ENCODE measurements at regions not wholly inside any gene's neighbourhood (a gene's known extent, or its start where the extent isn't known, plus 50 kb on each side); places are given as distances from the start of the nearest gene placed in this dataset.
"Not testable (repeated sequence)": the region's sequence is repeated elsewhere in the genome, so short reads cannot be mapped to it uniquely, and the experiment has no call there.

DNA sequence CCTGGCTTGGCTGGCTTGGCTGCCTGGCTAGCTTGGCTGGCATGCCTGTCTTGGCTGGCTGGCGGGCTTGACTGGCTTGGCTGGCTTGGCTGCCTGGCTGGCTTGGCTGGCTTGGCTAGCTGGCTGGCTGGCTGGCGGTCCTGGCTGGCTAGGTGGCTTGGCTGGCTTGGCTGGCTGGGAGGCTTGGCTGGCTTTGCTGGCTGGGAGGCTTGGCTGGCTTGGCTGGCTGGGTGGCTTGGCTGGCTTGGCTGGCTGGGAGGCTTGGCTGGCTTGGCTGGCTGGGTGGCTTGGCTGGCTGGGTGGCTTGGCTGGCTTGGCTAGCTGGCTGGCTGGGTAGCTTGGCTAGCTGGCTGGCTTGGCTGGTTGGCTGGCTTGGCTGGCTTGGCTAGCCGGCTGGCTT, 2824.5 kb downstream of the RPIA start:
- H3K4me1 ChIP-seq (ENCODE audit: control insufficient read depth, insufficient read depth, low read length, poor library complexity, severe bottlenecking); H3K27ac ChIP-seq (ENCODE audit: low read depth, low read length, severe bottlenecking): not testable (repeated sequence)
- WGBS, 2 experiments (ENCODE audit: insufficient coverage in 2 of 2) = 87 to 88% methylated on average over 1 of the region's 3 CpGs

DNA sequence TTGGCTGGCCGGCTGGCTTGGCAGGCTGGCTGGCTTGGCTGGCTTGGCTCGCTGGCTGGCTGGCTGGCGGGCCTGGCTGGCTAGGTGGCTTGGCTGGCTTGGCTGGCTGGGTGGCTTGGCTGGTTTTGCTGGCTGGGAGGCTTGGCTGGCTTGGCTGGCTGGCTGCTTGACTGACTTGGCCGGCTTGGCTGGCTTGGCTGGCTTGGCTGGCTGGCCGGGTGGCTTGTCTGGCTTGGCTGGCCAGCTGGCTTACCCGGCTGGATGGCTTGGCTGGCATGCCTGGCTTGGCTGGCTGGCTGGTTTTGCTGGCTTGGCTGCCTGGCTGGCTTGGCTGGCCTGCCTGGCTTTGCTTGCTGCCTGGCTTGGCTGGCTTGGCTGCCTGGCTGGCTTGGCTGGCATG, 2825.2 kb downstream of the RPIA start:
- H3K4me1 ChIP-seq (ENCODE audit: control insufficient read depth, insufficient read depth, low read length, poor library complexity, severe bottlenecking); H3K4me3 ChIP-seq (ENCODE audit: extremely low read depth, insufficient read depth, low read length, poor library complexity, severe bottlenecking); H3K9me3 ChIP-seq (ENCODE audit: control insufficient read depth, low read length); H3K36me3 ChIP-seq (ENCODE audit: control insufficient read depth, insufficient read depth, low read length); H3K27ac ChIP-seq (ENCODE audit: low read depth, low read length, severe bottlenecking): not testable (repeated sequence)
- 81 to 94% methylated on average over 2 to 3 of the region's 6 CpGs for WGBS, 2 experiments (ENCODE audit: insufficient coverage in 2 of 2)

More for the DNA sequence above, 2824.5 kb downstream of the RPIA start:
- not testable (repeated sequence) for H3K9me3 ChIP-seq (ENCODE audit: control insufficient read depth, low read length); H3K4me3 ChIP-seq (ENCODE audit: extremely low read depth, insufficient read depth, low read length, poor library complexity, severe bottlenecking); H3K36me3 ChIP-seq (ENCODE audit: control insufficient read depth, insufficient read depth, low read length)

DNA sequence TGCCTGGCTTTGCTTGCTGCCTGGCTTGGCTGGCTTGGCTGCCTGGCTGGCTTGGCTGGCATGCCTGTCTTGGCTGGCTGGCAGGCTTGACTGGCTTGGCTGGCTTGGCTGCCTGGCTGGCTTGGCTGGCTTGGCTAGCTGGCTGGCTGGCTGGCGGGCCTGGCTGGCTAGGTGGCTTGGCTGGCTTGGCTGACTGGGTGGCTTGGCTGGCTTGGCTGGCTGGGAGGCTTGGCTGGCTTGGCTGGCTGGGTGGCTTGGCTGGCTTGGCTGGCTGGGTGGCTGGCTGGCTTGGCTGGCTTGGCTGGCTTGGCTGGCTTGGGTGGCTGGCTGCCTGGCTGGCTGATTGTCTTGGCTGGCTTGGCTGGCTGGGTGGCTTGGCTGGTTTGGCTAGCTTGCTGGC, 2826.4 kb downstream of the RPIA start:
- WGBS, 2 experiments (ENCODE audit: insufficient coverage in 2 of 2) = no CpG with 5 or more reads among the region's 1 CpG
- H3K4me3 ChIP-seq (ENCODE audit: extremely low read depth, insufficient read depth, low read length, poor library complexity, severe bottlenecking); H3K36me3 ChIP-seq (ENCODE audit: control insufficient read depth, insufficient read depth, low read length); H3K4me1 ChIP-seq (ENCODE audit: control insufficient read depth, insufficient read depth, low read length, poor library complexity, severe bottlenecking); H3K27ac ChIP-seq (ENCODE audit: low read depth, low read length, severe bottlenecking); H3K9me3 ChIP-seq (ENCODE audit: control insufficient read depth, low read length): not testable (repeated sequence)

DNA sequence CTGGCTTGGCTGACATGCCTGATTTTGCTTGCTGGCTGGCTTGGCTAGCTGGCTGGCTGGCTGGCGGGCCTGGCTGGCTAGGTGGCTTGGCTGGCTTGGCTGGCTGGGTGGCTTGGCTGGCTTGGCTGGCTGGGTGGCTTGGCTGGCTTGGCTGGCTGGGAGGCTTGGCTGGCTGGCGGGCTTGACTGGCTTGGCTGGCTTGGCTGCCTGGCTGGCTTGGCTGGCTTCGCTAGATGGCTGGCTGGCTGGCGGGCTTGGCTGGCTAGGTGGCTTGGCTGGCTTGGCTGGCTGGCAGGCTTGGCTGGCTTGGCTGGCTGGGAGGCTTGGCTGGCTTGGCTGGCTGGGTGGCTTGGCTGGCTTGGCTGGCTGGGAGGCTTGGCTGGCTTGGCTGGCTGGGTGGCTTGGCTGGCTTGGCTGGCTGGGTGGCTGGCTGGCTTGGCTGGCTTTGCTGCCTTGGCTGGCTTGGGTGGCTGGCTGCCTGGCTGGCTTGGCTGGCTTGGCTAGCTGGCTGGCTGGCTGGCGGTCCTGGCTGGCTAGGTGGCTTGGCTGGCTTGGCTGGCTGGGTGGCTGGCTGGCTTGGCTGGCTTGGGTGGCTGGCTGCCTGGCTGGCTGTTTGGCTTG, 2827.0 kb downstream of the RPIA start:
- not testable (repeated sequence) for H3K36me3 ChIP-seq (ENCODE audit: control insufficient read depth, insufficient read depth, low read length); H3K27ac ChIP-seq (ENCODE audit: low read depth, low read length, severe bottlenecking); H3K9me3 ChIP-seq (ENCODE audit: control insufficient read depth, low read length); H3K4me3 ChIP-seq (ENCODE audit: extremely low read depth, insufficient read depth, low read length, poor library complexity, severe bottlenecking); H3K4me1 ChIP-seq (ENCODE audit: control insufficient read depth, insufficient read depth, low read length, poor library complexity, severe bottlenecking)
- WGBS, 2 experiments (ENCODE audit: insufficient coverage in 2 of 2) = 87 to 89% methylated on average over 3 of the region's 5 CpGs

- H3K4me1 ChIP-seq (ENCODE audit: control insufficient read depth, insufficient read depth, low read length, poor library complexity, severe bottlenecking); H3K9me3 ChIP-seq (ENCODE audit: control insufficient read depth, low read length); H3K36me3 ChIP-seq (ENCODE audit: control insufficient read depth, insufficient read depth, low read length); H3K4me3 ChIP-seq (ENCODE audit: extremely low read depth, insufficient read depth, low read length, poor library complexity, severe bottlenecking); H3K27ac ChIP-seq (ENCODE audit: low read depth, low read length, severe bottlenecking): not testable (repeated sequence)
- WGBS, 2 experiments (ENCODE audit: insufficient coverage in 2 of 2) = no CpG with 5 or more reads among the region's 3 CpGs
These were observed 2827.9 kb downstream of the RPIA start for GRCh38 chr2:91519359-91519758.

GRCh38 chr2:91519914-91520313, 2828.4 kb downstream of the RPIA start:
- not testable (repeated sequence) for H3K4me1 ChIP-seq (ENCODE audit: control insufficient read depth, insufficient read depth, low read length, poor library complexity, severe bottlenecking); H3K27ac ChIP-seq (ENCODE audit: low read depth, low read length, severe bottlenecking); H3K9me3 ChIP-seq (ENCODE audit: control insufficient read depth, low read length); H3K4me3 ChIP-seq (ENCODE audit: extremely low read depth, insufficient read depth, low read length, poor library complexity, severe bottlenecking); H3K36me3 ChIP-seq (ENCODE audit: control insufficient read depth, insufficient read depth, low read length)
- WGBS, 2 experiments (ENCODE audit: insufficient coverage in 2 of 2) = no CpG with 5 or more reads among the region's 5 CpGs

DNA sequence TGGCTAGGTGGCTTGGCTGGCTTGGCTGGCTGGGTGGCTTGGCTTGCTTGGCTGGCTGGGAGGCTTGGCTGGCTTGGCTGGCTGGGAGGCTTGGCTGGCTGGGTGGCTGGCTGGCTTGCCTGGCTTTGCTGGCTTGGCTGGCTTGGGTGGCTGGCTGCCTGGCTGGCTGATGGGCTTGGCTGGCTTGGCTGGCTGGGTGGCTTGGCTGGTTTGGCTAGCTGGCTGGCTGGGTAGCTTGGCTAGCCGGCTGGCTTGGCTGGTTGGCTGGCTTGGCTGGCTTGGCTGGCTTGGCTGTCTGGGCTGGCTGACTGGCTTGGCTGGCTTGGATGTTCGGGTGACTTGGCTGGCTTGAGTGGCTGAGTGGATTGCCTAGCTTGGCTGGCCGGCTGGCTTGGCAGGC, 2829.1 kb downstream of the RPIA start:
- H3K9me3 ChIP-seq (ENCODE audit: control insufficient read depth, low read length); H3K36me3 ChIP-seq (ENCODE audit: control insufficient read depth, insufficient read depth, low read length); H3K4me3 ChIP-seq (ENCODE audit: extremely low read depth, insufficient read depth, low read length, poor library complexity, severe bottlenecking); H3K4me1 ChIP-seq (ENCODE audit: control insufficient read depth, insufficient read depth, low read length, poor library complexity, severe bottlenecking); H3K27ac ChIP-seq (ENCODE audit: low read depth, low read length, severe bottlenecking): not testable (repeated sequence)
- 86 to 100% methylated on average over 1 of the region's 3 CpGs for WGBS, 2 experiments (ENCODE audit: insufficient coverage in 2 of 2)

DNA sequence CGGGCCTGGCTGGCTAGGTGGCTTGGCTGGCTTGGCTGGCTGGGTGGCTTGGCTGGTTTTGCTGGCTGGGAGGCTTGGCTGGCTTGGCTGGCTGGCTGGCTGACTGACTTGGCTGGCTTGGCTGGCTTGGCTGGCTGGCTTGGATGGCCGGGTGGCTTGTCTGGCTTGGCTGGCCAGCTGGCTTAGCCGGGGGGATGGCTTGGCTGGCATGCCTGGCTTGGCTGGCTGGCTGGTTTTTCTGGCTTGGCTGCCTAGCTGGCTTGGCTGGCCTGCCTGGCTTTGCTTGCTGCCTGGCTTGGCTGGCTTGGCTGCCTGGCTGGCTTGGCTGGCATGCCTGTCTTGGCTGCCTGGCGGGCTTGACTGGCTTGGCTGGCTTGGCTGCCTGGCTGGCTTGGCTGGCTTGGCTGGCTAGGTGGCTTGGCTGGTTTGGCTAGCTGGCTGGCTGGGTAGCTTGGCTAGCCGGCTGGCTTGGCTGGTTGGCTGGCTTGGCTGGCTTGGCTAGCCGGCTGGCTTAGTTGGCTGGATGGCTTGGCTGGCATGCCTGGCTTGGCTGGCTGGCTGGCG, 2829.6 kb downstream of the RPIA start:
- no CpG with 5 or more reads among the region's 7 CpGs for WGBS, 2 experiments (ENCODE audit: insufficient coverage in 2 of 2)
- not testable (repeated sequence) for H3K9me3 ChIP-seq (ENCODE audit: control insufficient read depth, low read length)

DNA sequence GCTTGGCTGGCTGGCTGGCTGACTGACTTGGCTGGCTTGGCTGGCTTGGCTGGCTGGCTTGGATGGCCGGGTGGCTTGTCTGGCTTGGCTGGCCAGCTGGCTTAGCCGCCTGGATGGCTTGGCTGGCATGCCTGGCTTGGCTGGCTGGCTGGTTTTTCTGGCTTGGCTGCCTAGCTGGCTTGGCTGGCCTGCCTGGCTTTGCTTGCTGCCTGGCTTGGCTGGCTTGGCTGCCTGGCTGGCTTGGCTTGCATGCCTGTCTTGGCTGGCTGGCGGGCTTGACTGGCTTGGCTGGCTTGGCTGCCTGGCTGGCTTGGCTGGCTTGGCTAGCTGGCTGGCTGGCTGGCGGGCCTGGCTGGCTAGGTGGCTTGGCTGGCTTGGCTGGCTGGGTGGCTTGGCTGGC, 2830.5 kb downstream of the RPIA start:
- H3K9me3 ChIP-seq (ENCODE audit: control insufficient read depth, low read length); H3K27ac ChIP-seq (ENCODE audit: low read depth, low read length, severe bottlenecking); H3K4me1 ChIP-seq (ENCODE audit: control insufficient read depth, insufficient read depth, low read length, poor library complexity, severe bottlenecking); H3K4me3 ChIP-seq (ENCODE audit: extremely low read depth, insufficient read depth, low read length, poor library complexity, severe bottlenecking); H3K36me3 ChIP-seq (ENCODE audit: control insufficient read depth, insufficient read depth, low read length): not testable (repeated sequence)
- 100% methylated on average over 1 of the region's 4 CpGs; no CpG with 5 or more reads in 1 of the 2 experiments for WGBS, 2 experiments (ENCODE audit: insufficient coverage in 2 of 2)

More for the DNA sequence above, 2829.6 kb downstream of the RPIA start:
- not testable (repeated sequence) for H3K36me3 ChIP-seq (ENCODE audit: control insufficient read depth, insufficient read depth, low read length); H3K27ac ChIP-seq (ENCODE audit: low read depth, low read length, severe bottlenecking); H3K4me3 ChIP-seq (ENCODE audit: extremely low read depth, insufficient read depth, low read length, poor library complexity, severe bottlenecking); H3K4me1 ChIP-seq (ENCODE audit: control insufficient read depth, insufficient read depth, low read length, poor library complexity, severe bottlenecking)

- H3K4me1 ChIP-seq (ENCODE audit: control insufficient read depth, insufficient read depth, low read length, poor library complexity, severe bottlenecking); H3K9me3 ChIP-seq (ENCODE audit: control insufficient read depth, low read length); H3K4me3 ChIP-seq (ENCODE audit: extremely low read depth, insufficient read depth, low read length, poor library complexity, severe bottlenecking); H3K36me3 ChIP-seq (ENCODE audit: control insufficient read depth, insufficient read depth, low read length); H3K27ac ChIP-seq (ENCODE audit: low read depth, low read length, severe bottlenecking): not testable (repeated sequence)
- WGBS, 2 experiments (ENCODE audit: insufficient coverage in 2 of 2) = no CpG with 5 or more reads among the region's 5 CpGs
These were observed 2831.4 kb downstream of the RPIA start for GRCh38 chr2:91522877-91523276.

- not testable (repeated sequence) for H3K36me3 ChIP-seq (ENCODE audit: control insufficient read depth, insufficient read depth, low read length); H3K4me1 ChIP-seq (ENCODE audit: control insufficient read depth, insufficient read depth, low read length, poor library complexity, severe bottlenecking); H3K9me3 ChIP-seq (ENCODE audit: control insufficient read depth, low read length); H3K4me3 ChIP-seq (ENCODE audit: extremely low read depth, insufficient read depth, low read length, poor library complexity, severe bottlenecking); H3K27ac ChIP-seq (ENCODE audit: low read depth, low read length, severe bottlenecking)
- WGBS, 2 experiments (ENCODE audit: insufficient coverage in 2 of 2) = 100% methylated on average over 1 of the region's 3 CpGs; no CpG with 5 or more reads in 1 of the 2 experiments
These were observed 2832.3 kb downstream of the RPIA start for GRCh38 chr2:91523751-91524150.

Measured in mesodermal cell (in vitro differentiated cells).